GM19035 (cell line): ENCODE measurements at regions not wholly inside any gene's neighbourhood (a gene's known extent, or its start where the extent isn't known, plus 50 kb on each side); places are given as distances from the start of the nearest gene placed in this dataset.
"Not testable (repeated sequence)": the region's sequence is repeated elsewhere in the genome, so short reads cannot be mapped to it uniquely, and the experiment has no call there.

ENCODE experiments used
- ATAC-seq: cut with Tn5 transposase; IDR thresholded peaks from one replicate; pipeline ENCODE4 v1.9.1; 2021; ENCODE audit not compliant: unreplicated experiment

GRCh38 chr4:79613269-79613935 is 205.4 kb upstream of the GK2 start:
- ATAC-seq, result no peak

GRCh38 chr4:79611026-79611425 is 203.0 kb upstream of the GK2 start:
- ATAC-seq, result no peak

- no peak for ATAC-seq
These were observed 201.8 kb upstream of the GK2 start for GRCh38 chr4:79609817-79610216.

GRCh38 chr4:79607979-79608378 is 200.0 kb upstream of the GK2 start:
- no peak for ATAC-seq

GRCh38 chr4:79604152-79604551 is 196.1 kb upstream of the GK2 start:
- no peak for ATAC-seq

GRCh38 chr4:79603681-79604080 is 195.7 kb upstream of the GK2 start:
- ATAC-seq, result no peak

- ATAC-seq, result no peak
These were observed 191.7 kb upstream of the GK2 start for GRCh38 chr4:79599691-79600090.

GRCh38 chr4:79598801-79599200 is 190.8 kb upstream of the GK2 start:
- ATAC-seq, result no peak

GRCh38 chr4:79598214-79598613 is 190.2 kb upstream of the GK2 start:
- ATAC-seq, result no peak

GRCh38 chr4:79597266-79597665 is 189.2 kb upstream of the GK2 start:
- ATAC-seq, result no peak

- not testable (repeated sequence) for ATAC-seq
These were observed 184.2 kb upstream of the GK2 start for GRCh38 chr4:79592218-79592617.

GRCh38 chr4:79588679-79589078 is 180.7 kb upstream of the GK2 start:
- ATAC-seq, result no peak

GRCh38 chr4:79587207-79587606 is 179.2 kb upstream of the GK2 start:
- not testable (repeated sequence) for ATAC-seq

- no peak for ATAC-seq
These were observed 177.8 kb upstream of the GK2 start for GRCh38 chr4:79585834-79586233.

GRCh38 chr4:79585330-79585729 is 177.3 kb upstream of the GK2 start:
- ATAC-seq, result no peak

- no peak for ATAC-seq
These were observed 176.9 kb upstream of the GK2 start for GRCh38 chr4:79584902-79585301.

GRCh38 chr4:79584352-79584751 is 176.3 kb upstream of the GK2 start:
- ATAC-seq, result no peak

- ATAC-seq, result no peak
These were observed 170.6 kb upstream of the GK2 start for GRCh38 chr4:79578606-79579005.

- ATAC-seq, result peak; percentile 65
These were observed 168.4 kb upstream of the GK2 start for GRCh38 chr4:79576429-79576753.

GRCh38 chr4:79575709-79576428 is 167.8 kb upstream of the GK2 start:
- ATAC-seq, result no peak

GRCh38 chr4:79574741-79575451 is 166.9 kb upstream of the GK2 start:
- no peak for ATAC-seq

GRCh38 chr4:79563219-79563618 is 155.2 kb upstream of the GK2 start:
- no peak for ATAC-seq
